ENCODE measurements at regions not wholly inside any gene's neighbourhood (a gene's known extent, or its start where the extent isn't known, plus 50 kb on each side); places are given as distances from the start of the nearest gene placed in this dataset.

- H3K27me3 Mint-ChIP-seq (ENCODE audit: low read depth) = no peaks in the 10 kb centered on the region
- H3K4me1 ChIP-seq (ENCODE audit: insufficient read depth, low read length) = no peaks in the 10 kb centered on the region
- no peaks in the 10 kb centered on the region for H3K9me3 Mint-ChIP-seq
- no peak overlapping the region for H2BK15ac ChIP-seq (ENCODE audit: low read depth, low read length)
- no peaks in the 10 kb centered on the region for H3K36me3 Mint-ChIP-seq (ENCODE audit: insufficient read depth in 1 of 3, low read depth in 3 of 3)
- no peak overlapping the region for H3K27ac Mint-ChIP-seq
- no peak overlapping the region for H3K9ac ChIP-seq (ENCODE audit: extremely low read depth, insufficient read length, low read length)
- H2BK120ac ChIP-seq (ENCODE audit: low read depth, low read length, poor library complexity, severe bottlenecking) = no peak overlapping the region
- H3T11ph ChIP-seq (ENCODE audit: low read length) = no peak overlapping the region
- no CpG with 5 or more reads among the region's 4 CpGs for WGBS (ENCODE audit: extremely low coverage, insufficient read length, low lambda C conversion rate)
- no peak for TF ChIP-seq CTCF (conservative IDR thresholded peaks at IDR 0.05)
- H3K4me3 Mint-ChIP-seq = no peak overlapping the region
- peaks cover 0 to 7% of the 10 kb centered on the region in 2 experiments; a peak in 2 of 4 replicates for H3K4me1 Mint-ChIP-seq
- no peak overlapping the region for H3K23ac ChIP-seq (ENCODE audit: insufficient read length, low read depth, low read length)
- no peaks in the 10 kb centered on the region for H3K79me1 ChIP-seq (ENCODE audit: insufficient read depth, low read depth, low read length, poor library complexity, severe bottlenecking)
- no peak overlapping the region for H3K18ac ChIP-seq (ENCODE audit: insufficient read length, low read depth, low read length)
- H2BK12ac ChIP-seq (ENCODE audit: insufficient read length, low read depth, low read length) = no peak overlapping the region
- no peak overlapping the region for H3K27ac ChIP-seq (ENCODE audit: insufficient read length, low read depth, low read length)
- no peak overlapping the region for H4K8ac ChIP-seq (replicated peaks; ENCODE audit: insufficient read length, low read depth, low read length)
- H2AFZ ChIP-seq (ENCODE audit: low read length) = no peak overlapping the region
- H4K91ac ChIP-seq (ENCODE audit: insufficient read length, low read depth, low read length) = no peak overlapping the region
- no peaks in the 10 kb centered on the region for H3K23me2 ChIP-seq (ENCODE audit: insufficient read length, low read depth, low read length, poor library complexity, severe bottlenecking)
- no peaks in the 10 kb centered on the region for H4K20me1 ChIP-seq (ENCODE audit: control insufficient read depth, insufficient read depth, insufficient read length)
- no peak overlapping the region for H2BK5ac ChIP-seq (ENCODE audit: insufficient read length, low read length)
- H3K79me2 ChIP-seq (ENCODE audit: insufficient read depth, low read length) = no peaks in the 10 kb centered on the region
- H2AK5ac ChIP-seq (ENCODE audit: insufficient read length, low read length) = no peak overlapping the region
- no peak overlapping the region for H3K14ac ChIP-seq (ENCODE audit: insufficient read depth, low read length)
- H3K4ac ChIP-seq (ENCODE audit: low read depth, low read length) = no peak overlapping the region
- no peaks in the 10 kb centered on the region; the same call in 1 of the 2 replicates for H3K27me3 ChIP-seq (ENCODE audit: insufficient read depth, low read length)
- H4K5ac ChIP-seq (ENCODE audit: insufficient read length, low read depth, low read length) = no peak overlapping the region
- H3K56ac ChIP-seq (ENCODE audit: insufficient read length, low read depth, low read length) = no peak overlapping the region
- no peak overlapping the region for H3K4me2 ChIP-seq (ENCODE audit: insufficient read depth, insufficient read length, low read length)
- DNase-seq = no peak
- no peaks in the 10 kb centered on the region for H3K9me3 ChIP-seq (ENCODE audit: control insufficient read depth, low read depth, low read length)
- H2BK20ac ChIP-seq (ENCODE audit: low read depth, low read length, poor library complexity, severe bottlenecking) = no peak overlapping the region
These were observed 654.2 kb downstream of the TLE1 start for GRCh38 chr9:81035171-81035570.

All from H9 (cell line).